OCI-LY1 (cell line): ENCODE measurements at regions not wholly inside any gene's neighbourhood (a gene's known extent, or its start where the extent isn't known, plus 50 kb on each side); places are given as distances from the start of the nearest gene placed in this dataset.

ENCODE experiments used
- H2AFZ ChIP-seq: fragments of 200-600 bp; sonication (generic), shearing (Covaris generic); 2 replicates; pipeline ENCODE4 v1.6.0; 2014; ENCODE audit warnings: antibody characterized with exemption, mild to moderate bottlenecking, low read length
- H3F3A ChIP-seq: fragments of 200-600 bp; sonication (generic), shearing (Covaris generic); 2 replicates; pipeline ENCODE4 v1.6.0; 2014; ENCODE audit warnings: mild to moderate bottlenecking, antibody characterized with exemption, low read length, moderate library complexity; ENCODE audit not compliant: insufficient read depth
- H3K27ac ChIP-seq: fragments of 200-600 bp; sonication (generic); 2 replicates; pipeline ENCODE4 v1.5.1; 2014; ENCODE audit warnings: low read length, mixed run types, mild to moderate bottlenecking, low read depth; ENCODE audit not compliant: poor library complexity, severe bottlenecking
- H3K27me3 ChIP-seq: fragments of 200-600 bp; sonication (generic); 2 replicates; pipeline ENCODE4 v1.6.0; 2014; ENCODE audit warnings: antibody characterized with exemption, mild to moderate bottlenecking, low read length, moderate library complexity; ENCODE audit not compliant: insufficient read depth
- H3K36me3 ChIP-seq: fragments of 200-600 bp; sonication (generic); 2 replicates; pipeline ENCODE4 v1.6.1; 2014; ENCODE audit warnings: mild to moderate bottlenecking, antibody characterized with exemption, low read length, moderate library complexity, mixed read lengths; ENCODE audit not compliant: insufficient read depth
- H3K4me1 ChIP-seq: fragments of 200-600 bp; sonication (generic); 2 replicates; pipeline ENCODE4 v1.5.1; 2014; ENCODE audit warnings: mild to moderate bottlenecking, low read length, moderate library complexity; ENCODE audit not compliant: insufficient read depth, severe bottlenecking
- H3K4me2 ChIP-seq: fragments of 200-600 bp; sonication (generic), shearing (Covaris generic); 2 replicates; pipeline ENCODE4 v1.6.1; 2014; ENCODE audit warnings: low read length
- H3K4me3 ChIP-seq: fragments of 200-600 bp; sonication (generic); 2 replicates; pipeline ENCODE4 v1.5.1; 2014; ENCODE audit warnings: low read length, low read depth, mild to moderate bottlenecking, mixed read lengths; ENCODE audit not compliant: poor library complexity, severe bottlenecking
- H3K79me2 ChIP-seq: fragments of 200-600 bp; shearing (Covaris generic); 2 replicates; pipeline ENCODE4 v1.6.1; 2016; ENCODE audit warnings: mixed run types, low read length, mixed read lengths; ENCODE audit not compliant: insufficient read depth
- H3K9ac ChIP-seq: fragments of 200-600 bp; sonication (generic), shearing (Covaris generic); 2 replicates; pipeline ENCODE4 v1.6.1; 2014; ENCODE audit warnings: mild to moderate bottlenecking, low read length, mixed read lengths
- H3K9me2 ChIP-seq: fragments of 200-600 bp; sonication (generic), shearing (Covaris generic); 2 replicates; pipeline ENCODE4 v1.6.1; 2014; ENCODE audit warnings: low read depth, mild to moderate bottlenecking, low read length, mixed read lengths
- H3K9me3 ChIP-seq: fragments of 200-600 bp; shearing (Covaris generic); 2 replicates; pipeline ENCODE4 v1.6.1; 2014; ENCODE audit warnings: low read length, mixed read lengths
- H4K20me1 ChIP-seq: fragments of 200-600 bp; sonication (generic), shearing (Covaris generic); 2 replicates; pipeline ENCODE4 v1.6.0; 2016; ENCODE audit warnings: mild to moderate bottlenecking, low read length; ENCODE audit not compliant: insufficient read depth
- EZH2 ChIP-seq: fragments of 200-600 bp; sonication (generic), shearing (Covaris generic); IDR thresholded peaks from 2 replicates; pipeline ENCODE4 v1.8.0; 2017; ENCODE audit warnings: borderline replicate concordance, mixed run types, mild to moderate bottlenecking, antibody characterized with exemption, low read length, moderate library complexity, mixed read lengths
- TF ChIP-seq, protein P1 (sequence below): fragments of 200-600 bp; sonication (generic), shearing (Covaris generic); IDR thresholded peaks from 2 replicates; pipeline ENCODE4 v1.5.1; 2017; ENCODE audit warnings: mild to moderate bottlenecking, antibody characterized with exemption, low read length, moderate library complexity, mixed read lengths

- no peaks in the 10 kb centered on the region for H3K9me3 ChIP-seq
- no peaks in the 10 kb centered on the region for H4K20me1 ChIP-seq
- no peak overlapping the region for H3K27ac ChIP-seq
- no peak overlapping the region for H3K4me3 ChIP-seq
- no peaks in the 10 kb centered on the region for H3K4me1 ChIP-seq
- TF ChIP-seq, protein P1, sequence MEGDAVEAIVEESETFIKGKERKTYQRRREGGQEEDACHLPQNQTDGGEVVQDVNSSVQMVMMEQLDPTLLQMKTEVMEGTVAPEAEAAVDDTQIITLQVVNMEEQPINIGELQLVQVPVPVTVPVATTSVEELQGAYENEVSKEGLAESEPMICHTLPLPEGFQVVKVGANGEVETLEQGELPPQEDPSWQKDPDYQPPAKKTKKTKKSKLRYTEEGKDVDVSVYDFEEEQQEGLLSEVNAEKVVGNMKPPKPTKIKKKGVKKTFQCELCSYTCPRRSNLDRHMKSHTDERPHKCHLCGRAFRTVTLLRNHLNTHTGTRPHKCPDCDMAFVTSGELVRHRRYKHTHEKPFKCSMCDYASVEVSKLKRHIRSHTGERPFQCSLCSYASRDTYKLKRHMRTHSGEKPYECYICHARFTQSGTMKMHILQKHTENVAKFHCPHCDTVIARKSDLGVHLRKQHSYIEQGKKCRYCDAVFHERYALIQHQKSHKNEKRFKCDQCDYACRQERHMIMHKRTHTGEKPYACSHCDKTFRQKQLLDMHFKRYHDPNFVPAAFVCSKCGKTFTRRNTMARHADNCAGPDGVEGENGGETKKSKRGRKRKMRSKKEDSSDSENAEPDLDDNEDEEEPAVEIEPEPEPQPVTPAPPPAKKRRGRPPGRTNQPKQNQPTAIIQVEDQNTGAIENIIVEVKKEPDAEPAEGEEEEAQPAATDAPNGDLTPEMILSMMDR, result no peak
- no peak for TF ChIP-seq EZH2
- no peaks in the 10 kb centered on the region for H3K27me3 ChIP-seq
- no peaks in the 10 kb centered on the region for H3K79me2 ChIP-seq
- no peaks in the 10 kb centered on the region for H3K36me3 ChIP-seq
- H3K9me2 ChIP-seq, result no peaks in the 10 kb centered on the region
- no peak overlapping the region for H3K4me2 ChIP-seq
- H3K9ac ChIP-seq, result no peak overlapping the region
- H3F3A ChIP-seq, result no peaks in the 10 kb centered on the region
- no peak overlapping the region for H2AFZ ChIP-seq
These were observed 678.6 kb downstream of the BCL11B start for GRCh38 chr14:98593361-98593761.

- Histone ChIP-seq H3K9ac (no peak overlapping the region), H3K4me3 (no peak overlapping the region), H3K36me3 (no peaks in the 10 kb centered on the region), H2AFZ (no peak overlapping the region), H3K4me1 (no peaks in the 10 kb centered on the region), H3F3A (no peaks in the 10 kb centered on the region), H4K20me1 (no peaks in the 10 kb centered on the region), H3K9me3 (no peaks in the 10 kb centered on the region), H3K27me3 (no peaks in the 10 kb centered on the region), H3K9me2 (no peaks in the 10 kb centered on the region), H3K79me2 (no peaks in the 10 kb centered on the region), H3K27ac (no peak overlapping the region), H3K4me2 (no peak overlapping the region)
- TF ChIP-seq, protein P1, result no peak
- no peak for TF ChIP-seq EZH2
These were observed 677.8 kb downstream of the BCL11B start for GRCh38 chr14:98594156-98594555.

DNA sequence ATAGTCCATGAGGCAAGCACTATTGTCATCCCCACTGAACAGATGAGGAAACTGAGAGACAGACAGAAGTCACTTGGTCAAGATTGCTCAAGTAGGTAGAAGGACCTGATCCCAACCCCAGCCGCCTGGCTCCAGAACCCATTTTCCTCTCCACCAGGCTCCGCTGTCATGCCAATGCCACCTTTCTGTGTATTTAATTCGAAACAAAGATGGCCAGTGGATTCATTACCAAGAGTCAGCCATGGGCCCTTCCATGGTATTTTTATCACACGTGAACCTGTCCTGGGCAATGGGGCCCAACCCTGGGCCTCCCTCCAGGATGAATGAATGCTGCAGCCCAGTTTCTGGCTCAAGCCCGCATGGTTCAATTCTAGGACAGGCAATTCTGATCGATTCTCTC is 673.4 kb downstream of the BCL11B start:
- H3K4me3 ChIP-seq, result no peak overlapping the region
- no peaks in the 10 kb centered on the region for H3K9me3 ChIP-seq
- H3K79me2 ChIP-seq, result no peaks in the 10 kb centered on the region
- H3K27ac ChIP-seq, result no peak overlapping the region
- no peaks in the 10 kb centered on the region for H3K36me3 ChIP-seq
- no peak for TF ChIP-seq EZH2
- TF ChIP-seq, protein P1, result no peak
- no peaks in the 10 kb centered on the region for H3K4me1 ChIP-seq
- no peaks in the 10 kb centered on the region for H3K27me3 ChIP-seq
- no peak overlapping the region for H3K9ac ChIP-seq
- H2AFZ ChIP-seq, result no peak overlapping the region
- H3F3A ChIP-seq, result no peaks in the 10 kb centered on the region
- no peaks in the 10 kb centered on the region for H3K9me2 ChIP-seq
- H3K4me2 ChIP-seq, result no peak overlapping the region
- H4K20me1 ChIP-seq, result no peaks in the 10 kb centered on the region
